H1 (cell line): ENCODE measurements at regions not wholly inside any gene's neighbourhood (a gene's known extent, or its start where the extent isn't known, plus 50 kb on each side); places are given as distances from the start of the nearest gene placed in this dataset.

Experiments used
- CTCF ChIA-PET: fragments of 300-600 bp; sonication (Branson Sonifier 250); formaldehyde crosslinking; loops from one replicate; lab custom pipeline; 2021; ENCODE audit not compliant: partially characterized antibody; lab: Charles Lee
- POLR2A ChIA-PET: fragments of 300-600 bp; sonication (Branson Sonifier 250); formaldehyde crosslinking; loops from one replicate; lab custom pipeline; 2021; ENCODE audit warnings: inconsistent platforms; ENCODE audit not compliant: partially characterized antibody; lab: Charles Lee
- DNase-seq, 2 experiments: peaks; one replicate each; pipeline versions ENCODE4 v3.0.0 to v3.0.0-alpha.2; 2010 to 2022; ENCODE audit warnings: low spot score in 2 of 2, low read depth in 1 of 2, mixed read lengths in 1 of 2
- FAIRE-seq: peaks from 2 replicates; lab custom pipeline; 2011; peaks lifted over from hg19 to GRCh38; lab: Jason Lieb, UNC
- H2AFZ ChIP-seq: 2 replicates; pipeline ENCODE4 v1.8.1; 2012; ENCODE audit warnings: low read length, inconsistent platforms
- H2AK5ac ChIP-seq: 2 replicates; pipeline ENCODE4 v1.6.1; 2013; ENCODE audit warnings: low read depth, low read length
- H2BK120ac ChIP-seq: replicated peaks from 2 replicates; pipeline ENCODE3; 2013; ENCODE audit warnings: low read depth, low read length, inconsistent platforms
- H2BK12ac ChIP-seq: 2 replicates; pipeline ENCODE4 v1.6.1; 2013; ENCODE audit warnings: low read depth, low read length
- H2BK15ac ChIP-seq: 2 replicates; pipeline ENCODE4 v1.6.1; 2013; ENCODE audit warnings: low read length
- H2BK20ac ChIP-seq: 2 replicates; pipeline ENCODE4 v1.6.1; 2013; ENCODE audit warnings: low read length
- H2BK5ac ChIP-seq: 2 replicates; pipeline ENCODE4 v1.6.1; 2013; ENCODE audit warnings: low read depth, low read length
- H3K14ac ChIP-seq: 2 replicates; pipeline ENCODE4 v1.6.1; 2013; ENCODE audit warnings: inconsistent platforms; ENCODE audit not compliant: insufficient read length
- H3K18ac ChIP-seq: 2 replicates; pipeline ENCODE4 v1.6.1; 2013; ENCODE audit warnings: low read length; ENCODE audit errors: extremely low read depth
- H3K23ac ChIP-seq: 2 replicates; pipeline ENCODE4 v1.6.1; 2013; ENCODE audit warnings: inconsistent platforms; ENCODE audit not compliant: insufficient read length
- H3K23me2 ChIP-seq: 2 replicates; pipeline ENCODE4 v1.6.1; 2013; ENCODE audit warnings: low read depth, low read length
- H3K27ac ChIP-seq: 2 replicates; pipeline ENCODE4 v1.6.1; 2011; ENCODE audit warnings: low read depth, low read length, inconsistent platforms
- H3K27me3 ChIP-seq, 4 experiments: replicated peaks in 1 of 4; 1 replicate in 1 of 4; 2 replicates in 3 of 4; pipeline versions ENCODE4 v1.6.1 to v1.8.1; 2011 to 2013; ENCODE audit warnings: low read length in 3 of 4, mild to moderate bottlenecking in 3 of 4, inconsistent platforms in 2 of 4, mixed read lengths in 2 of 4, moderate library complexity in 1 of 4; ENCODE audit not compliant: control insufficient read depth in 3 of 4, insufficient read depth in 3 of 4; ENCODE audit errors: extremely low read depth in 1 of 4
- H3K36me3 ChIP-seq, 4 experiments: 2 replicates each; pipeline versions ENCODE4 v1.6.1 to v1.8.1; 2011 to 2013; ENCODE audit warnings: mild to moderate bottlenecking in 4 of 4, low read length in 3 of 4, moderate library complexity in 2 of 4, control low read depth in 1 of 4, inconsistent platforms in 1 of 4; ENCODE audit not compliant: insufficient read depth in 4 of 4, control insufficient read depth in 2 of 4
- H3K4ac ChIP-seq: replicated peaks from 2 replicates; pipeline ENCODE3; 2013; ENCODE audit warnings: low read length, low read depth, mixed read lengths, inconsistent platforms; ENCODE audit not compliant: insufficient read length
- H3K4me1 ChIP-seq, 4 experiments: replicated peaks in 1 of 4; 1 replicate in 1 of 4; 2 replicates in 3 of 4; pipeline versions ENCODE4 v1.6.1 to v1.8.1; 2011 to 2013; ENCODE audit warnings: low read length in 3 of 4, inconsistent platforms in 2 of 4, mixed read lengths in 1 of 4; ENCODE audit not compliant: insufficient read depth in 4 of 4, control insufficient read depth in 3 of 4
- H3K4me2 ChIP-seq, 2 experiments: 2 replicates each; pipeline versions ENCODE4 v1.6.1 to v1.8.1; 2011 to 2013; ENCODE audit warnings: low read depth in 2 of 2, low read length in 2 of 2, control low read depth in 1 of 2, inconsistent platforms in 1 of 2, mild to moderate bottlenecking in 1 of 2; ENCODE audit not compliant: insufficient read depth in 1 of 2
- H3K4me3 ChIP-seq, 4 experiments: fragments of 200-600, 300-600 bp in 1 of 4; sonication (generic), shearing (Covaris generic), sonication (Bioruptor Twin) in 1 of 4; 2 replicates each; pipeline versions ENCODE4 v1.5.1 to v1.8.1; 2011 to 2016; ENCODE audit warnings: low read length in 4 of 4, low read depth in 3 of 4, control low read depth in 2 of 4, inconsistent platforms in 2 of 4, mild to moderate bottlenecking in 2 of 4, mixed read lengths in 1 of 4, moderate library complexity in 1 of 4; ENCODE audit not compliant: insufficient read depth in 2 of 4; ENCODE audit errors: extremely low read depth in 1 of 4
- H3K56ac ChIP-seq: replicated peaks from 2 replicates; pipeline ENCODE3; 2013; ENCODE audit warnings: low read depth, mild to moderate bottlenecking, mixed read lengths, low read length, inconsistent platforms; ENCODE audit not compliant: insufficient read length
- H3K79me1 ChIP-seq: 2 replicates; pipeline ENCODE4 v1.6.1; 2013; ENCODE audit warnings: low read depth, low read length, control low read depth
- H3K79me2 ChIP-seq, 2 experiments: 2 replicates each; pipeline versions ENCODE4 v1.6.1 to v1.8.1; 2012 to 2013; ENCODE audit warnings: low read length in 2 of 2, mild to moderate bottlenecking in 2 of 2, inconsistent platforms in 1 of 2; ENCODE audit not compliant: insufficient read depth in 2 of 2, control insufficient read depth in 1 of 2
- H3K9ac ChIP-seq, 4 experiments: replicated peaks in 1 of 4; 1 replicate in 1 of 4; 2 replicates in 3 of 4; pipeline versions ENCODE4 v1.6.1 to v1.8.1; 2011 to 2013; ENCODE audit warnings: low read depth in 3 of 4, low read length in 3 of 4, control low read depth in 2 of 4, mild to moderate bottlenecking in 2 of 4, moderate library complexity in 2 of 4, inconsistent platforms in 1 of 4; ENCODE audit errors: extremely low read depth in 1 of 4
- H3K9me3 ChIP-seq, 2 experiments: 2 replicates each; pipeline versions ENCODE4 v1.6.1 to v1.8.1; 2012 to 2013; ENCODE audit warnings: mild to moderate bottlenecking in 2 of 2, moderate library complexity in 2 of 2, control low read depth in 1 of 2, inconsistent platforms in 1 of 2, low read depth in 1 of 2, low read length in 1 of 2, mixed read lengths in 1 of 2; ENCODE audit not compliant: insufficient read depth in 2 of 2
- H4K20me1 ChIP-seq, 2 experiments: replicated peaks in 1 of 2; 2 replicates each; pipeline versions ENCODE3 to v1.8.1; 2011 to 2013; ENCODE audit warnings: inconsistent platforms in 2 of 2, low read length in 2 of 2, mild to moderate bottlenecking in 1 of 2; ENCODE audit not compliant: insufficient read depth in 2 of 2, control insufficient read depth in 1 of 2
- H4K5ac ChIP-seq: 2 replicates; pipeline ENCODE4 v1.6.1; 2013; ENCODE audit warnings: low read length, low read depth, mixed read lengths, inconsistent platforms; ENCODE audit not compliant: insufficient read length
- H4K8ac ChIP-seq: 2 replicates; pipeline ENCODE4 v1.8.0; 2013; ENCODE audit warnings: mild to moderate bottlenecking, moderate library complexity, low read length, inconsistent platforms; ENCODE audit not compliant: insufficient read depth; ENCODE audit errors: extremely low read depth
- H4K91ac ChIP-seq: replicated peaks from 2 replicates; pipeline ENCODE3; 2013; ENCODE audit warnings: low read length, mixed read lengths, inconsistent platforms; ENCODE audit not compliant: insufficient read length
- MAFK ChIP-seq: IDR thresholded peaks from 2 replicates; pipeline ENCODE4 v1.6.1; 2012; ENCODE audit warnings: low read depth, mild to moderate bottlenecking, improper control_type of control experiment, low read length
- SIRT6 ChIP-seq: IDR thresholded peaks from one replicate; pipeline ENCODE4 v1.7.1; 2012; ENCODE audit warnings: low read length, inconsistent platforms
- WGBS, 2 experiments: shearing (Covaris generic) in 1 of 2; methylation state at CpG; one replicate each; pipeline versions ENCODE4 v1.1.6 to v1.1.7; 2013 to 2015; ENCODE audit warnings: low lambda C conversion rate in 2 of 2, mixed read lengths in 2 of 2, inconsistent platforms in 1 of 2, low coverage in 1 of 2, missing lambda C conversion rate in 1 of 2; ENCODE audit not compliant: insufficient replicate concordance in 2 of 2, insufficient coverage in 1 of 2, insufficient read length in 1 of 2; ENCODE audit errors: extremely low coverage in 1 of 2, missing lambda C conversion rate in 1 of 2; 5-methylcytosine and 5-hydroxymethylcytosine counted together

- CTCF ChIA-PET, result no interaction called here
- 96% methylated on average over 4 of the region's 4 CpGs; no CpG with 5 or more reads in 1 of the 2 experiments for WGBS, 2 experiments
- no peak for FAIRE-seq
These were observed 243.7 kb downstream of the FOXO1 start for GRCh38 chr13:40422588-40423235.

More at GRCh38 chr13:40422588-40423235, 243.7 kb downstream of the FOXO1 start:
- H3K9me3 ChIP-seq, result no peaks in the 10 kb centered on the region
- H3K14ac ChIP-seq, result no peak overlapping the region
- no peaks in the 10 kb centered on the region for H3K79me2 ChIP-seq
- H3K4me1 ChIP-seq, result no peaks in the 10 kb centered on the region
- no peak overlapping the region for H3K4ac ChIP-seq
- no peak overlapping the region for H2BK120ac ChIP-seq
- TF ChIP-seq SIRT6, result no peak
- TF ChIP-seq MAFK, result no peak
- TF ChIP-seq, all 59 proteins: peak for 0
- Histone ChIP-seq H3K27me3 (no peaks in the 10 kb centered on the region), H2AFZ (no peak overlapping the region), H3K79me1 (no peaks in the 10 kb centered on the region), H2BK12ac (no peak overlapping the region), H3K4me3 (no peak overlapping the region), H3K36me3 (no peaks in the 10 kb centered on the region), H3K4me2 (no peak overlapping the region), H3K23ac (no peak overlapping the region), H2BK15ac (no peak overlapping the region), H4K20me1 (no peaks in the 10 kb centered on the region), H3K9ac (no peak overlapping the region), H2AK5ac (no peak overlapping the region), H4K8ac (no peak overlapping the region), H3K23me2 (no peaks in the 10 kb centered on the region), H3K56ac (no peak overlapping the region), H2BK20ac (no peak overlapping the region), H4K91ac (no peak overlapping the region), H2BK5ac (no peak overlapping the region), H3K27ac (no peak overlapping the region), H3K18ac (no peak overlapping the region), H4K5ac (no peak overlapping the region)
- POLR2A ChIA-PET, result interaction anchor here (0.6 kb wide), 1 partner anchor 362 kb away, joined by 4 read pairs; no protein-coding TSS in a partner anchor
- DNase-seq, result no peak
